ENCODE measurements at regions not wholly inside any gene's neighbourhood (a gene's known extent, or its start where the extent isn't known, plus 50 kb on each side); places are given as distances from the start of the nearest gene placed in this dataset.

DNA sequence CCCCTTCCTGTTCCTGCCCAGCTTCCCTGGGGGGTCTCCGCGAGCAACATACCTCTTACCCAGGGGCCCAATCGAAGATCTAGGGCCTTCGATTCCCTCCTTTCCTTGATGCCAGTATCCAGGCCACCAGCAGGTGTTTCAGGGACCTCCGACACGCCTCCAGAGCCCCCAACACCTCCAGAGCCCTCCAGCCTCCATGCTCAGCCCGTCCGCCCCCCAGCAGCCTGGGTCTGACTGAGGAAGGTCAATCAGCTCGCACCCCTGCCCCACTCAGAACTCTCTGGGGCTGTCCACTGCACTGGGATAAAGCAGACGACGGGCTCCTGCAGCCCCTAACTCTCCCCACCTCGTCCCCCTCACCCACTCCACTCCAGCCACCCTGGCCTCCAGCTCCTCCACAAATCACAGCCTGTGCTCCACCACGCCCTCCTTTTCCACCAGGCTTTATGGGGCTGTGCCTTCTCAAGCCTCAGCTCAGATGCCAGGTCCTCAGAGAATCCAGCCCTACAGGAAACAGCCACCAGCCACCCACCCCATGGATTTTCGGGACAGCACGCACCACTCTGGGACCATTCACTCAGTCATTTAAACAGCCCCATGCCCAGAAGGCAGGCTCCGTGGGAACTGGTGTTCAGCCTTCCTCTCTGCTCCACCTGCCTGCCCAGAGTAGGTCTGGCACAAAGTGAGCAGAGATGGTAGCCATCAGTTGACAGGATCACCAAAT lies 247.1 kb downstream of the RBFOX3 start:
- TF ChIP-seq MAX (IDR thresholded peaks at IDR 0.05; ENCODE audit: low read depth, low read length) (no peak), POLR2A (IDR thresholded peaks at IDR 0.05; ENCODE audit: extremely low read depth, insufficient read length) (no peak)
